ENCODE measurements at regions not wholly inside any gene's neighbourhood (a gene's known extent, or its start where the extent isn't known, plus 50 kb on each side); places are given as distances from the start of the nearest gene placed in this dataset.

DNA sequence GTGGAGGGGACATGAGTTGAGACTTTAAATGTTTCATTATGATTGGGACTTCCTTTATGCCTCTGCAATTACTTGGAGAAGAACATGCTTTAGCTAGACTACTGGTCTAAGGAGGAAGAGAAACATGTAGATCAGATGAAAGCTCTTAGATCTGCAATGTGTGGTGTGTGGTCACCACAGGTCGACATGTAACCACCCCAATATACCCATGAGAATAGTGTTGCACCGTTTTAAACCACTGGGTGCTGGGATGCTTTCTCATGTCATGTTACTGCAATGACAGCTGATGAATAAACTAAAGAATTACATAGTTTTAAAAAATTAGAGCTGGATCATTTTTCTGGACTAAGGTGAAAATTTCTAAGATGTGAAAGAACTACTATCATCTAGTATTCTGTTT lies 1039.7 kb downstream of the RAPGEF2 start (continued):
- TF ChIP-seq EP300 (IDR thresholded peaks at IDR 0.05; ENCODE audit: borderline replicate concordance in 1 of 2, low read depth in 2 of 2, low read length in 2 of 2) (no peak), SAP30 (IDR thresholded peaks at IDR 0.05; ENCODE audit: insufficient read depth, insufficient replicate concordance, low read length) (no peak), SP1 (IDR thresholded peaks at IDR 0.05; ENCODE audit: low read depth, low read length) (no peak), ZNF274 (IDR thresholded peaks at IDR 0.05; ENCODE audit: borderline replicate concordance, extremely low read depth, low read length) (no peak), ATF3 (IDR thresholded peaks at IDR 0.05; ENCODE audit: insufficient read depth, low read depth, low read length) (no peak), MAFK (IDR thresholded peaks at IDR 0.05; ENCODE audit: low read depth, low read length) (no peak), POLR2A (IDR thresholded peaks at IDR 0.05; ENCODE audit: control extremely low read depth in 1 of 2, low read depth in 2 of 2, low read length in 2 of 2) (no peak)
- TF ChIP-seq, protein P1, sequence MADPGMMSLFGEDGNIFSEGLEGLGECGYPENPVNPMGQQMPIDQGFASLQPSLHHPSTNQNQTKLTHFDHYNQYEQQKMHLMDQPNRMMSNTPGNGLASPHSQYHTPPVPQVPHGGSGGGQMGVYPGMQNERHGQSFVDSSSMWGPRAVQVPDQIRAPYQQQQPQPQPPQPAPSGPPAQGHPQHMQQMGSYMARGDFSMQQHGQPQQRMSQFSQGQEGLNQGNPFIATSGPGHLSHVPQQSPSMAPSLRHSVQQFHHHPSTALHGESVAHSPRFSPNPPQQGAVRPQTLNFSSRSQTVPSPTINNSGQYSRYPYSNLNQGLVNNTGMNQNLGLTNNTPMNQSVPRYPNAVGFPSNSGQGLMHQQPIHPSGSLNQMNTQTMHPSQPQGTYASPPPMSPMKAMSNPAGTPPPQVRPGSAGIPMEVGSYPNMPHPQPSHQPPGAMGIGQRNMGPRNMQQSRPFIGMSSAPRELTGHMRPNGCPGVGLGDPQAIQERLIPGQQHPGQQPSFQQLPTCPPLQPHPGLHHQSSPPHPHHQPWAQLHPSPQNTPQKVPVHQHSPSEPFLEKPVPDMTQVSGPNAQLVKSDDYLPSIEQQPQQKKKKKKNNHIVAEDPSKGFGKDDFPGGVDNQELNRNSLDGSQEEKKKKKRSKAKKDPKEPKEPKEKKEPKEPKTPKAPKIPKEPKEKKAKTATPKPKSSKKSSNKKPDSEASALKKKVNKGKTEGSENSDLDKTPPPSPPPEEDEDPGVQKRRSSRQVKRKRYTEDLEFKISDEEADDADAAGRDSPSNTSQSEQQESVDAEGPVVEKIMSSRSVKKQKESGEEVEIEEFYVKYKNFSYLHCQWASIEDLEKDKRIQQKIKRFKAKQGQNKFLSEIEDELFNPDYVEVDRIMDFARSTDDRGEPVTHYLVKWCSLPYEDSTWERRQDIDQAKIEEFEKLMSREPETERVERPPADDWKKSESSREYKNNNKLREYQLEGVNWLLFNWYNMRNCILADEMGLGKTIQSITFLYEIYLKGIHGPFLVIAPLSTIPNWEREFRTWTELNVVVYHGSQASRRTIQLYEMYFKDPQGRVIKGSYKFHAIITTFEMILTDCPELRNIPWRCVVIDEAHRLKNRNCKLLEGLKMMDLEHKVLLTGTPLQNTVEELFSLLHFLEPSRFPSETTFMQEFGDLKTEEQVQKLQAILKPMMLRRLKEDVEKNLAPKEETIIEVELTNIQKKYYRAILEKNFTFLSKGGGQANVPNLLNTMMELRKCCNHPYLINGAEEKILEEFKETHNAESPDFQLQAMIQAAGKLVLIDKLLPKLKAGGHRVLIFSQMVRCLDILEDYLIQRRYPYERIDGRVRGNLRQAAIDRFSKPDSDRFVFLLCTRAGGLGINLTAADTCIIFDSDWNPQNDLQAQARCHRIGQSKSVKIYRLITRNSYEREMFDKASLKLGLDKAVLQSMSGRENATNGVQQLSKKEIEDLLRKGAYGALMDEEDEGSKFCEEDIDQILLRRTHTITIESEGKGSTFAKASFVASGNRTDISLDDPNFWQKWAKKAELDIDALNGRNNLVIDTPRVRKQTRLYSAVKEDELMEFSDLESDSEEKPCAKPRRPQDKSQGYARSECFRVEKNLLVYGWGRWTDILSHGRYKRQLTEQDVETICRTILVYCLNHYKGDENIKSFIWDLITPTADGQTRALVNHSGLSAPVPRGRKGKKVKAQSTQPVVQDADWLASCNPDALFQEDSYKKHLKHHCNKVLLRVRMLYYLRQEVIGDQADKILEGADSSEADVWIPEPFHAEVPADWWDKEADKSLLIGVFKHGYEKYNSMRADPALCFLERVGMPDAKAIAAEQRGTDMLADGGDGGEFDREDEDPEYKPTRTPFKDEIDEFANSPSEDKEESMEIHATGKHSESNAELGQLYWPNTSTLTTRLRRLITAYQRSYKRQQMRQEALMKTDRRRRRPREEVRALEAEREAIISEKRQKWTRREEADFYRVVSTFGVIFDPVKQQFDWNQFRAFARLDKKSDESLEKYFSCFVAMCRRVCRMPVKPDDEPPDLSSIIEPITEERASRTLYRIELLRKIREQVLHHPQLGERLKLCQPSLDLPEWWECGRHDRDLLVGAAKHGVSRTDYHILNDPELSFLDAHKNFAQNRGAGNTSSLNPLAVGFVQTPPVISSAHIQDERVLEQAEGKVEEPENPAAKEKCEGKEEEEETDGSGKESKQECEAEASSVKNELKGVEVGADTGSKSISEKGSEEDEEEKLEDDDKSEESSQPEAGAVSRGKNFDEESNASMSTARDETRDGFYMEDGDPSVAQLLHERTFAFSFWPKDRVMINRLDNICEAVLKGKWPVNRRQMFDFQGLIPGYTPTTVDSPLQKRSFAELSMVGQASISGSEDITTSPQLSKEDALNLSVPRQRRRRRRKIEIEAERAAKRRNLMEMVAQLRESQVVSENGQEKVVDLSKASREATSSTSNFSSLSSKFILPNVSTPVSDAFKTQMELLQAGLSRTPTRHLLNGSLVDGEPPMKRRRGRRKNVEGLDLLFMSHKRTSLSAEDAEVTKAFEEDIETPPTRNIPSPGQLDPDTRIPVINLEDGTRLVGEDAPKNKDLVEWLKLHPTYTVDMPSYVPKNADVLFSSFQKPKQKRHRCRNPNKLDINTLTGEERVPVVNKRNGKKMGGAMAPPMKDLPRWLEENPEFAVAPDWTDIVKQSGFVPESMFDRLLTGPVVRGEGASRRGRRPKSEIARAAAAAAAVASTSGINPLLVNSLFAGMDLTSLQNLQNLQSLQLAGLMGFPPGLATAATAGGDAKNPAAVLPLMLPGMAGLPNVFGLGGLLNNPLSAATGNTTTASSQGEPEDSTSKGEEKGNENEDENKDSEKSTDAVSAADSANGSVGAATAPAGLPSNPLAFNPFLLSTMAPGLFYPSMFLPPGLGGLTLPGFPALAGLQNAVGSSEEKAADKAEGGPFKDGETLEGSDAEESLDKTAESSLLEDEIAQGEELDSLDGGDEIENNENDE (IDR thresholded peaks at IDR 0.05; ENCODE audit: insufficient replicate concordance, low read length) = no peak

All from H1 (cell line).